GM18951 (cell line): ENCODE measurements at regions not wholly inside any gene's neighbourhood (a gene's known extent, or its start where the extent isn't known, plus 50 kb on each side); places are given as distances from the start of the nearest gene placed in this dataset.

Experiments used
- POLR2A ChIP-seq: IDR thresholded peaks from 4 replicates; pipeline ENCODE4 v1.6.1; 2011; ENCODE audit warnings: mild to moderate bottlenecking; ENCODE audit not compliant: insufficient read length, insufficient read depth; ENCODE audit errors: extremely low read depth
- in situ Hi-C: fragments of 300-500 bp; cut with MboI; formaldehyde crosslinking; loops from one replicate; pipeline ENCODE4 v1.12.0; 2022; ENCODE audit warnings: low sequenced_read_pairs, mixed read lengths, inconsistent platforms; ENCODE audit not compliant: unreplicated experiment

DNA sequence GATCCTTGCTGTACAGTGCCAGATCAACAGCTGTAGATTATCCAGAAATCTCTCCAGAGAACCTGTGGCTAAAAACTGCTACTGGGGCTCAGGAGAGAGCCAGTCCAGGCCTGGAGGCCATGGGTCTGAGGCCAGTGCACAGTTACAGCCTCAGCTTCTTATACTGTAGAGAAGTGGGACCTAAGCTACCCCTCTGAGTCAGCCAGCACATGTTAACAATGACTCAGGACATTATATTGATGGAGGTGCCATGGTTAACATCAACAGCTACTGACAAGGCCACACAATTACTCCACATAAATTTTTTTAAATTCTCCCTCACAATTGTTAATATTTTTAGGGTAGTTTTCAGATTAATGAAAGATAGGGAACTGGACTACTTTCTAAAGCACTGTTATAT is 138.5 kb downstream of the RBM26 start:
- in situ Hi-C loops, result no loop called here
- TF ChIP-seq POLR2A, result no peak

DNA sequence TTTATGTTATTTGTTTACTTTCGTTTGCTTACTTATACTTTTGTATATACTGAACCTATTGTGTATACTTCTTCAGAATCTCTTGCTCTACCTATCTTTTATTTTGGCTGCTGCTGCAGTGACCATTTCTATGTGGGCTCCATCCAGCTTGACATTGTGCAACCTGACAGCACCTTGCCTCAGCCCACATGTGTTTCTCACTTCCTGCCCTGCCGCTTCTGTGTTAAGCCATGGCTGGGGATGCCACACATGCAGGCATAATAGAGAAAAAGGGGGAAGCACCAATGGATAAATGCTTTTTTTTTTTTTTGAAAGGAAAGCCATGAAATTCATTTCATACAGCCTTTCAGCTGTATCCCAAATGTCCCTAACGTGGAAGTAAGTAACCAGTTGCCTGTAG is 147.6 kb downstream of the RBM26 start:
- TF ChIP-seq POLR2A, result no peak
- in situ Hi-C loops, result no loop called here

GRCh38 chr13:79246578-79246949 is 159.5 kb downstream of the RBM26 start:
- TF ChIP-seq POLR2A, result no peak
- in situ Hi-C loops, result no loop called here

DNA sequence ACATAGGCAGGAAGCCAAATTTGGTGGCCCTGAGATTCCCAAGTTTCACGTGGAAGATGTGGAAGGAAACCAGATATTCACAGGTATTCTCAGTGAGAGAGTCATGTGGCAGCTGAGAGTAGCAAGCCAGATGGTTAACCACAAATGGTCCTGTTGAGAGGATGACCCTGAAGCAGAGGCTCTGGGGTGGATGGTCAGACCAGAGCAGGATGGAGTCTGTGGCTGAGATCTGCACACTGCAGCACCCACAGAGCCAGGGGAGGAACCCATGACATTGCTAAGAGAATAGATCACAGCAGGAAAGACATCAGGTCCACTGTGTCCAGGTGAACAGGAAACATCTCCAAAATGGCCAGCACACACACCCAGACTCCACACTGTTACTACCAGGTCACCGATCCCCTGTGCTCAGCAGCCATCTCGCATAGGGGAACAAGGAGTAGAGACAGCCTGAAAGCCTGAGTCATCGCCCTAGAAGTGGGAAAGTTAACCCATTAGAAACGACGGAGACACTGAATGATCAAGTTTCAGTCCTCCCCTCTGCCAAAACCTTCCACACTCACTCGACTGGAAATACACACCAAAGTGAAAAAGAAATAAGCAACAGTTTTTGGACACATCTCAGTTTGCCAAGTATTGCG is 160.0 kb downstream of the RBM26 start:
- in situ Hi-C loops, result no loop called here
- no peak for TF ChIP-seq POLR2A

DNA sequence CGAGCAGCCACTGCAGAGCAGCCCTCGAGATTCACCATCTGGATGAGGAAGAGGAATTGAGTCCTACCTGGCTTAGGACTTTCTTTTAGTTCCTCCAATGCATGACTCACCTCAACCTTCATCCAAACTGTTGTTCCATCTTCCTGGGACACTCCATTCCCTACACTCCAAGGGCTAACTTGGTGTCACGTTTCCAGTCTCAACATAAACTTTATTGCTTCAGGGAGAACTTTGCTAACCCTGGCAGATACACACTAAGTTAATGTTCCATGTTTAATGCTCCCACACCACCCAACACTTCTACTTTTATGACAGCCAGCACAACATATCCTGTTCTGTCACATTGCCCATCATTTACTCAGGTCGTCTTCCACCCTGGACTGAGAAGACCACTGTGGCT is 164.4 kb downstream of the RBM26 start:
- no peak for TF ChIP-seq POLR2A
- in situ Hi-C loops, result no loop called here

GRCh38 chr13:79237981-79238380 is 168.1 kb downstream of the RBM26 start:
- TF ChIP-seq POLR2A, result no peak
- in situ Hi-C loops, result no loop called here

DNA sequence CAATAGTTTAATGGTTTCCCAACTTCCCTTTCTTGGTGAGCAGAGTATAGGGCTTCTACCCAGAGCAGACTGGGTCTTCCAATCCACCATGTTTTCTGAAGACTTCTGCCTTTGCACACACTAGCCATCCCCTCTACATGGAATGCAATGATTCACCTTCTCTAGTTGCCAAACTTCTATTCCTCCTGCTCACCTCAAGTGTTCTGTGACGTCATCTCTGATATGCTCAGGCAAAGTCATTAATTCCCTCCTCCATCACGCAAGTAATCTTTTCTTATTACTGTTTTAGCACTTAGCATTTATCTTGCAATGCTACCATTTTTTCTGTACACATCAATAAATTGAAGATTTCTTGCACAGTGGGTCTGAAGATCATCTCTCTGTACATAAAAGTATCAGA is 174.2 kb downstream of the RBM26 start:
- no peak for TF ChIP-seq POLR2A
- in situ Hi-C loops, result no loop called here

DNA sequence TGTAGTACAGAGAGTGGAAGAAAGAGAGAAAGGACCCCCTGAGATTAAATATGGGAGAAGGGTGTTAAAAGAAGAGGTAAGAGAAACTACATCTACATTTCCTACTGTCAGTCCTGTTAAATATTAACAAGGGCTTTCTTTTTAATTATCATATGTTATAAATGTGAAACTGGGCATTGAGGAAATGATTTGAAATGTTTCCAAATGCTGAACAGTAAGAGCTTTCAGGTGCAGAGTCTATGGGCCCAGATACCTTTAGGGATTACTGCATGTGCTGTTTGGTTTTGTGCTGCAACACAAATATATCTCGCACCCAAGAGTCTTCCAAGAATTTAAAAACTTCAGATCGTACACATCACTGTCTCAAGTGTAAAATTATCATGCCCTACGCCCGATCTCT is 176.3 kb downstream of the RBM26 start:
- no peak for TF ChIP-seq POLR2A
- in situ Hi-C loops, result no loop called here

DNA sequence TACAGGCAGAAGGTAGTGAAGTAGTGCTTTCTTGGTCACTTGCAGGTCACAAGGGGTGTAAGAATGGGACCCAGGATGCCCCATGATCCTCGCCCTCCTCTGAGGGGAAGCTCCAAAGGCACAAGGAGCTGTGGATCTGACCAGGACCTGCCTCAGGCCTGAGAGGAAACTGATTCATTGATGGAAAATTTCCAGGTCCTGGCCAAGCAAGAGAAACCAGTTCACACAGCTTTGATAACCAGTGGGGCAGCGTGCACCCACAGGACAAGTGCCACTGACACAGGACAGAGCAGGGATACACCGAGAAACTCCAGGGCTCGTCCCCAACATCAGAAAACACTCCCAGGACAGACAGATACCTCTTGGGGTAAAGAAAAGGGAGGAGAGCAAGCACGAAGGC is 177.1 kb downstream of the RBM26 start:
- no peak for TF ChIP-seq POLR2A
- in situ Hi-C loops, result no loop called here

- no peak for TF ChIP-seq POLR2A
- in situ Hi-C loops, result no loop called here
Observed at GRCh38 chr13:79227418-79227817, 178.6 kb downstream of the RBM26 start.

GRCh38 chr13:79226938-79227337 is 179.1 kb downstream of the RBM26 start:
- TF ChIP-seq POLR2A, result no peak
- in situ Hi-C loops, result no loop called here

DNA sequence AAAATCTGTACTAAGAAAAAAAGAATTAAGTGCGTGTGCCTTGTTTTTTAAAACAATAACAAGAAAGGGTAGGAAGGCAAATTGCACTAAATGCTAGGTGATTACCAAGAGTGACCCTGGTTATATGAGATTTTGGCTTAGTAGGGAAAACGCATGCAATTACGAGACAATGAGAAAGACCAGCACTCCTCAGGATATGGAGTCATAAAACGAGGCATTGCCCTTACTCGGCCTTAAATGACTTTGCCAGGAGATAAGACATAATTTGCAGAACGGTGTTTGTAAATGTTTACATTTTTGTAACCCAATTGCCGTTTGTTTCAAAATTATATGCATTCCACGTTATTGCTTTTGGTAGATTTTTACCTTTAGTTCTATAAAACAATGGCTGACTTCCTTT is 179.8 kb downstream of the RBM26 start:
- TF ChIP-seq POLR2A, result no peak
- in situ Hi-C loops, result no loop called here

DNA sequence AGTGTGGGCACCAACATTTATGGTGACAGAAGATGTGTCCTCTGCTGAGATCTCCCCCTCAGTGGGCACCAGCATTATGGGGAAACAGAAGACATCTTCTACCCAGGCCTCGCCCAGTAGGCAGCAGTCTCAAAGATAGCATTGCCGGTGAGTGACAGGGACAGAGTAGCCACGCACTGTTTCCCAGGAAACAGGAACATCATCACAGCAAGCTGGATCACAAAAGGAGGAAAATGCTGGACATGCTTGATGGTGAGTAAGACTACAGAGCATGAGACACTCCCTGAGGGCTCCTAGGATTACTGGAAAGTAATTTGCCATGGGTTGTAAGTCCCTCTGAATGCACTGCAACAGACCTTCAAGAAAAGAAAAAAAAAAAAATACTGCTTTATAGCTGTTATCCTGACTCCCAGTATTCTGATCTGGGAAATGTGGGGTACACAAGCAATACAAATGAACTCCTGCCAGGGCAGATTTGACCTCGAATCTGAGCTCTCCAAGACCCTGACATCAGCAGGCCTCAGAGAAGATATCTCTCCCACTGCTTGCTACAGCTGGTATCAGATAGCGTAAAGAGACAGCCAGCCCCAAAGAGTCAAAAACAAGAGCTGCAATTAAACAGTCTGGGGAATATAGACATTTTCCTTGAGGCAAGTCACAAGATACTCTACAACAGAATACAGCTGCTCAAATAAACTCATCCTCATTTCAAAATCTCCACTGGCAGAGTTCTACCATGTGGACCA is 180.4 kb downstream of the RBM26 start:
- TF ChIP-seq POLR2A, result no peak
- in situ Hi-C loops, result no loop called here

DNA sequence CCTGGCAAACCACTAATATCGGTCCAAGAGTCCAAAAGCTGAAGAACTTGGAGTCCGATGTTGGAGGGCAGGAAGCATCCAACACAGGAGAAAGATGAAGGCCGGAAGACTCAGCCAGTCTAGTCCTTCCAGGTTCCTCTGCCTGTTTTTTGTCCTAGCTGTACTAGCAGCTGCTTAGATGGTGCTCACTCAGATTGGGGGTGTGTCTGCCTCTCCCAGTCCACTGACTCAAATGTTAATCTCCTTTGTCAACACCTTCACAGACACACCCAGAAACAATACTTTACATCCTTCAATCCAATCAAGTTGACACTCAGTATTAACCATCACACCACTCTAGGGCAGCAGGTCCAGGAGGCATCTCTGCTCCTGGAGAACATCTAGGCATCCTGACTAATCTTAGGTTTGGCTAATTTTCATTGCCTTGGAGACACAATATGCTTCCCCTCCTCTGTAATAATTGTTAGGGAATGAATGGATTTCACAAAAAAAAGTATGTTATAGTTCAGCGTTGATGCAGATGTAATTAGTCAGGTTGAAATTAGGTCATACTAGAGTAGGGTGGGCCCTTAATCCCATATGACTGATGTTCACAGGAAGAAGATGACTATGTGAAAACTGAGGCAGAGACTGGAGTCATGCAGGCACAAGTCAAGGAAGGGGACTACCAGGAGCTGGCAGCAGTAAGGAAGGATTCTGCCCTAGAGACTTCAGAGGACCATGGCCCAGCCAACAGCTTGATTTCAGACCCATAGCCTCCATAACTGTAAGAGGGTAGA is 183.4 kb downstream of the RBM26 start:
- in situ Hi-C loops, result no loop called here

More for the DNA sequence above, 183.4 kb downstream of the RBM26 start:
- TF ChIP-seq POLR2A, result no peak
